ENCODE measurements at regions not wholly inside any gene's neighbourhood (a gene's known extent, or its start where the extent isn't known, plus 50 kb on each side); places are given as distances from the start of the nearest gene placed in this dataset.

- no peak for TF ChIP-seq CTCF (conservative IDR thresholded peaks at IDR 0.05)
- peak overlapping the region; percentile 78 for H3K27ac ChIP-seq
These were observed 334.0 kb upstream of the PRICKLE1 start for GRCh38 chr12:42923583-42923982.

DNA sequence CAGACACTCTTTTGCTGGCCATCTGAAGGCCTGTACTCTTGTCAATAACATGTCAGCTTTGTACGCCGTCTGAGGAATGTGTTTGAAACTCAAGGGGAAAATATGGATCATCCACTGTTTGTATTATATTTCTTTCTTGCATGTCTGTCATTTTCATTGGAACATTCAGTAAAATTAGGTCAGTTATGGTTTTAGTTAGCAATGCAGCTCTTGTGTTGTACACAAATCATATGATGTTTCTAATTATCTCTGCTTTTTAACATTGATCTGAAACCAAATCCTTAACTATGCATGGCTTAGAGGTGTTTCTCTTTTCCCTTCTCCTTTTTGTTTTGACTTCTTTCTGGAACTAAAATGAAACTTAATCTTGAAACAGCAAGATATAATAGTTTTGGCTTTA is 333.6 kb upstream of the PRICKLE1 start:
- no peak for TF ChIP-seq CTCF (conservative IDR thresholded peaks at IDR 0.05)
- H3K27ac ChIP-seq = peak overlapping the region; percentile 78

DNA sequence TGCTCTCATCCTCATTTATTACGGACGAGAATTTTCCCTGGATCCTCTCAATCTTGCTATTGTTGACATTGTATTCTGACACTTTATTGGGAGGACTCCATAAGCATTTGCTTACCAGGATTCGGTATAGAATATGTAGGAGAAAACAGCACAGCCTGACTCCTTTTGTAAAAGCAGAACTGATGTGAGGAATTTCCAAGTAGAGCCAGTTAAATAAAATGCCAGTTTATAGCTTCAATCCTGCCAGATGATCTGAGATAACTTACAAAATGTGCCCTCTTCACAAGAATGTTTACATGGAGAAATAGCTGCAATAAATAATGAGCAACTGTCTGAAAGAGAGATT is 332.9 kb upstream of the PRICKLE1 start:
- no peak for TF ChIP-seq CTCF (conservative IDR thresholded peaks at IDR 0.05)
- peak overlapping the region; percentile 78 for H3K27ac ChIP-seq

DNA sequence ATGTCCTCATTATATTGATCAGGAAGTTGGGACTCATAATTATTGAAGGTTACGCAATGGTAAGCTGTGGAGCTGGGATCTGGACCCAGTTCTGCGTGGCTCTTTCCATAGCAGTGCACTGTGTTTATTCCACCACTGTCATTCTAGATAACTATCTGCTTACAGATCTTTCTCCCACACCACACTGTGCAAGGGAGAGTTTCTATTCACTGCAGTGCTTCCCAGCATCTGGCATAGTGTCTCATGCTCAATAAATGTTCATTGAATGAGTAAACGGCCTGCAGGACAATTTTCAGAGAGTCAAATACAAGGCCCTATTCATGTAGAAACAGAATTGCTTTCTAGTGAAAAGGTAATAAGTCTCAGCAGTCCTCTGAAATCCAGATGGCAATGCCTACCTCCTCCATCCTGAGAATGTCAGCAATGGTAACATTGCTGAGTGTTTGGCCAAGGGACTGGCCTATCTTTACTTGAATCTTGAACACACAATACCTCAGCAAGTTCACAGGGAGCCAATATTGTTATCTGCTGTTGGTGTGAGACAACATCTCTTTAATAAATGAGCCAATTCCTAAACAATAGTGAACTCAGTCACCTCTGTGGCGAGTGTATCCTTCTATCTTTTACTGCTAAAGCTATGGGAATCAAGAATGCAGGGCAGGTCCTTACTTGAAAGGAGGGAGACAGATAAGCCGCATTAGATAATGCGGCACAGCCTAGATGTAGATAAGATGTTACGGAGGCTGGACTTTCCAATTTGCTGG is 332.4 kb upstream of the PRICKLE1 start:
- H3K27ac ChIP-seq = peak overlapping the region; percentile 78
- TF ChIP-seq CTCF (conservative IDR thresholded peaks at IDR 0.05) = no peak

DNA sequence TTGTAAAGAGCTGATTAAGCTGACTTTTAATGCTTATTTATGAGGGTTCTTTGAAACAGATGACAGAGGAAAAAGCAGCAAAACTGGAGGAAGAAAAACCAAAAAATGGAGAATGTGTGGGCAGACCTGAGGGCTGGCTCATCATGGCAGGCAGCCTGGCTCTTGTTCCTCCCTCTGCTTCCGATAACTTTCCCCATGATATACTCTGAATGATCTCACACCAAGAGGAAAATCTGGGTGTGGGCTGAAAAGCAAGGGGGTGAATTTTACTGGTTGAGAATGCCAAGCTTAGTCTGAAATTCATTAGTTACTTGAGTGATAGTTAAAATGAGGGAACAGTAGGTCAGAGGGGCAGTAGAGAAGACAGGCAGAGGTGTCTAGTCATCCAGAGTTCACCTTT is 330.1 kb upstream of the PRICKLE1 start:
- no peak overlapping the region for H3K27ac ChIP-seq
- no peak for TF ChIP-seq CTCF (conservative IDR thresholded peaks at IDR 0.05)

DNA sequence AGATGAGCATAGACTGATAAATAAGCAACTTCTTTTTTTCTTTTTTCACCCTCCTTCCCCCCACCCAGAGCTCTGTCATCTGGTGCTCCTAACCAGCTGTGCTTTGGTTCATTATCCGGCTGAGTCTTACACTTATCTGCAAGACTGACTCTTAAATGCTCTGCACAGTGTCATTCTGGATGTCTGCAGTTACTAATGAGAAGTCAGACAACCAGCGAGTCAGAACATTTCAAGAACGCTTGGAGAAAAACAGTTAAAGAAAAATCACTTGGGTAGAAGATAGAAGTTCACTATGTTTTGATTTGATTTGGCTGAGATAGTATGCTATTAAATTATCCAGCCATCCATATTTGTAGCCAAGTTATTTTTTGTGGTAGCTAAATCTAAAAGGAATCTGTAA is 328.9 kb upstream of the PRICKLE1 start:
- TF ChIP-seq CTCF (conservative IDR thresholded peaks at IDR 0.05) = no peak
- no peak overlapping the region for H3K27ac ChIP-seq

DNA sequence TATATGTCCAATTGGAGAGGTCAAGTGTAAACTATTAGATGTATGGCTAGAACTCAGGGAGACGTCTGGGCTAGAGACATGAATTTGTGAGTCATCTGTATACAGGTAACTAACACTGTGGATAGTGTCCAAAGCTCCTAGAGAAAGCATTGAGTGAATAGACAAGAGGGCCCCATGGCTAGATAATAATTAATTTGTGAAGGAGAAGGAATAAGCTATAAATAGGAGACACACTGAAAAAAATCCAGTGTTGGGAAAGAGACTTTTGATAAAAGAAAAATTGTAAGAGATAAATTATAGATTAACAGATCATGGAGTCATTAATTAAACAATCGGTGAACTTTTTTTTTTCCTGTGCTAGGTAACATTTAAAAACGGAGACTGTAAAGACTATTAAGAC is 326.6 kb upstream of the PRICKLE1 start:
- H3K27ac ChIP-seq = no peak overlapping the region
- no peak for TF ChIP-seq CTCF (conservative IDR thresholded peaks at IDR 0.05)
